Lung (tissue), 11 donors: ENCODE measurements at regions not wholly inside any gene's neighbourhood (a gene's known extent, or its start where the extent isn't known, plus 50 kb on each side); places are given as distances from the start of the nearest gene placed in this dataset.

Experiments
- ATAC-seq: fragments of 200-7000 bp; cut with Tn5 transposase; one replicate; pipeline ENCODE4 v1.9.1; 2020; ENCODE audit warnings: moderate number of reproducible peaks; ENCODE audit not compliant: insufficient read depth, low FRiP score
- DNase-seq, 3 donors: peaks; one replicate each; pipeline ENCODE4 v3.0.0-alpha.2; 2013 to 2017
- H3K27ac ChIP-seq, 2 donors: one replicate each; pipeline ENCODE4 v1.5.1; 2013; ENCODE audit warnings: mild to moderate bottlenecking in 2 of 2, moderate library complexity in 2 of 2, control low read depth in 1 of 2, inconsistent platforms in 1 of 2, low read depth in 1 of 2, low read length in 1 of 2
- H3K27me3 ChIP-seq, 3 donors: one replicate each; pipeline ENCODE4 v1.5.1; 2013; ENCODE audit warnings: low read length in 2 of 3; ENCODE audit not compliant: control insufficient read depth in 3 of 3, insufficient read depth in 3 of 3
- H3K36me3 ChIP-seq, 4 donors: one replicate each; pipeline ENCODE4 v1.5.1; 2013; ENCODE audit warnings: low read length in 4 of 4, mild to moderate bottlenecking in 1 of 4, moderate library complexity in 1 of 4; ENCODE audit not compliant: control insufficient read depth in 4 of 4, insufficient read depth in 4 of 4
- H3K4me1 ChIP-seq, 5 donors: one replicate each; pipeline ENCODE4 v1.5.1; 2013; ENCODE audit warnings: low read length in 5 of 5, mild to moderate bottlenecking in 2 of 5, moderate library complexity in 1 of 5; ENCODE audit not compliant: control insufficient read depth in 5 of 5, insufficient read depth in 5 of 5
- H3K4me3 ChIP-seq: one replicate; pipeline ENCODE4 v1.5.1; 2013; ENCODE audit warnings: mild to moderate bottlenecking, control low read depth, moderate library complexity
- H3K9ac ChIP-seq, 2 donors: one replicate each; pipeline ENCODE4 v1.5.1; 2013; ENCODE audit warnings: low read length in 2 of 2, control low read depth in 1 of 2; ENCODE audit not compliant: insufficient read depth in 1 of 2
- H3K9me3 ChIP-seq, 4 donors: one replicate each; pipeline ENCODE4 v1.5.1; 2013; ENCODE audit warnings: low read length in 3 of 4, mild to moderate bottlenecking in 1 of 4, moderate library complexity in 1 of 4; ENCODE audit not compliant: control insufficient read depth in 4 of 4, insufficient read depth in 3 of 4
- WGBS, 2 donors: extraction: QIAGEN DNeasy Blood & Tissue Kit; methylation state at CpG; one replicate each; pipeline ENCODE4 v1.1.7; 2013; 5-methylcytosine and 5-hydroxymethylcytosine counted together
- TF ChIP-seq, protein P1 (sequence below): IDR thresholded peaks from 2 replicates; pipeline ENCODE4 v1.5.1; 2012; ENCODE audit warnings: mild to moderate bottlenecking; ENCODE audit errors: control extremely low read depth, extremely low read depth
- donor health status: control.
- donor health status: control.
- donor health status: Bipolar disorder and iron deficiency.
- donor health status: healthy.
- donor health status: DM: yes; HTN: yes; CAD: no.

DNA sequence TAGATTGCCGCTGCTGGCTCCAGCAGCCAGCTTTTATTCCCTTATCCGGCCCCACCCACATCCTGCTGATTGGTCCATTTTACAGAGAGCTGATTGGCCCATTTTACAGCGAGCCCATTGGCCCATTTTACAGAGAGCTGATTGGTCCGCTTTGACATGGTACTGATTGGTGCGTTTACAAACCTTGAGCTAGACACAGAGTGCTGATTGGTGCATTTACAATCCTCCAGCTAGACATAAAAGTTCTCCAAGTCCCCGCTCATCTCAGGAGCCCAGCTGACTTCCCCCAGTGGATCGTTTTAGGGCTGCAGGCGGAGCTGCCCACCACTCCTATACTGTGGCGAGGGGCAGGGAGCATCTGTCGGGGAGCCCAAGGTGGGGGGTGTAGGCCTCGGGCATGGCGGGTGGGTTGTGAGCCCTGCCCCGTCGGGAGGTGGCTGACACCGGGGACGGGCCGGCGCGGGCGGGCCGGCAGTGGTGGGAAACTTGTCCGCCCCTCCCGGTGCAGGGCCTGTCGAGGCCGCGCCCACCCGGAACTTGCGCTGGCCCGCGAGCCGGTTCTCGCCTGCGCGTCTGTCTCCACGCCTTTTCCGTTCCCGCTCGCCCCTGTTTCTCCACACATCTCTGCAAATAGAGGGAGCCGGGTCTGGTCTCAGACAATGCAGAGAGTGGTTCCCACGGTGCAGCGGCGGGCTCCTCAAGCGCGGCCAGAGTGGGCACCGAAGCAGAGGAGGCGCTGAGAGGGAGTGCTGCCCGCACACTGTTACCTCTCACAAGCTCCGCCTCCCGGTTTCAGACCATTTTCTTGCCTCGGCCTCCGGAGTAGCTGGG lies 86.1 kb upstream of the STMND1 start:
- DNase-seq (peak; percentile 53 to 74 (median 64)), ATAC-seq (peak; percentile 61)
- Histone ChIP-seq H3K9me3 (peaks cover 0 to 2% (median under 1%) of the 10 kb centered on the region in 4 donors), H3K27me3 (no peaks in the 10 kb centered on the region), H3K9ac (no peak overlapping the region), H3K27ac (no peak overlapping the region), H3K36me3 (no peaks in the 10 kb centered on the region), H3K4me1 (peaks cover 0 to 7% (median 0%) of the 10 kb centered on the region in 5 donors), H3K4me3 (peak overlapping the region; percentile 26)
- TF ChIP-seq, protein P1, sequence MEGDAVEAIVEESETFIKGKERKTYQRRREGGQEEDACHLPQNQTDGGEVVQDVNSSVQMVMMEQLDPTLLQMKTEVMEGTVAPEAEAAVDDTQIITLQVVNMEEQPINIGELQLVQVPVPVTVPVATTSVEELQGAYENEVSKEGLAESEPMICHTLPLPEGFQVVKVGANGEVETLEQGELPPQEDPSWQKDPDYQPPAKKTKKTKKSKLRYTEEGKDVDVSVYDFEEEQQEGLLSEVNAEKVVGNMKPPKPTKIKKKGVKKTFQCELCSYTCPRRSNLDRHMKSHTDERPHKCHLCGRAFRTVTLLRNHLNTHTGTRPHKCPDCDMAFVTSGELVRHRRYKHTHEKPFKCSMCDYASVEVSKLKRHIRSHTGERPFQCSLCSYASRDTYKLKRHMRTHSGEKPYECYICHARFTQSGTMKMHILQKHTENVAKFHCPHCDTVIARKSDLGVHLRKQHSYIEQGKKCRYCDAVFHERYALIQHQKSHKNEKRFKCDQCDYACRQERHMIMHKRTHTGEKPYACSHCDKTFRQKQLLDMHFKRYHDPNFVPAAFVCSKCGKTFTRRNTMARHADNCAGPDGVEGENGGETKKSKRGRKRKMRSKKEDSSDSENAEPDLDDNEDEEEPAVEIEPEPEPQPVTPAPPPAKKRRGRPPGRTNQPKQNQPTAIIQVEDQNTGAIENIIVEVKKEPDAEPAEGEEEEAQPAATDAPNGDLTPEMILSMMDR, result no peak
- WGBS, 2 donors, result 17 to 28% methylated on average over 48 to 51 of the region's 51 CpGs

DNA sequence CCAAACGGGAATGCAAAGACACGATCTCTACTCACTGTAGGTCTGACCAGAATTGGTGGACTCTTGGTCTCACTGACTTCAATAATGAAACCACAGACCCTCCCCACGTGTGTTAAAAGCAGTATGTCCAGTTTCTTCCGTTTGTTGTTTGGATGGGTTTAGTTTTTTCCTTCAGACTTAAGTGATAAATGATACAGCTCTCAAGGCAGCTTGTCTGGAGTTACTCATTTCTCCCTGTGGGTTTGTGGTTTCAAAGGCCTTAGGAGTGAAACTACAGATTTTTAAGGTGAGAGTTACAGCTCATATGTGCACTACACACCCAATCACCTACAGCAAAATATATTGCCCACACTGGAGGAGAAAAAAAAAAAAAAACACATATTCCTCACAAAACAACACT lies 86.7 kb upstream of the STMND1 start:
- Histone ChIP-seq H3K27ac (no peak overlapping the region), H3K9me3 (peaks cover 0 to 2% (median under 1%) of the 10 kb centered on the region in 4 donors), H3K27me3 (no peaks in the 10 kb centered on the region), H3K4me1 (peaks cover 0 to 7% (median 0%) of the 10 kb centered on the region in 5 donors), H3K9ac (no peak overlapping the region), H3K4me3 (no peak overlapping the region), H3K36me3 (no peaks in the 10 kb centered on the region)
- DNase-seq (no peak), ATAC-seq (no peak)
- 67 to 70% methylated on average over 4 of the region's 4 CpGs for WGBS, 2 donors
- TF ChIP-seq, protein P1, result no peak

DNA sequence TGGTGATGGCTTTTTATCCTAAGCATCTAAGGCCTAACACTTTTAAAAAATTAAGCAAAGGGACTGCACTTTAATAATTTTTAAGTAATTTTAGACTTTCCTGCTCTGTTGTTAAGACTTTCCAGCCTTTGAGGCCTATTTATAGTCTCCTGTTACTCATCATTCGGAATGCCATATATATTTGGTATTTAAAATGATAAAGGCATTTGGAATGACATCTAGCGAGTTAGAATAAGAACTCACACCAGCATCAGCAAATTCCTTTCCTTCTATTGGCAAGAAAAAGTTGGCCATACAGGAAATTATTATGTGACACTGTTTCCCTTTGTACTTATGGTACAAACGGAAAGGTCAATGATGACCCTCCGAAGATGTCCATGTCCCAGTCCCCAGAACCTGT lies 88.1 kb upstream of the STMND1 start:
- Histone ChIP-seq H3K9ac (no peak overlapping the region), H3K27me3 (no peaks in the 10 kb centered on the region), H3K4me3 (no peak overlapping the region), H3K9me3 (peaks cover 0 to 2% (median under 1%) of the 10 kb centered on the region in 4 donors), H3K27ac (no peak overlapping the region), H3K4me1 (peaks cover 0 to 7% (median 0%) of the 10 kb centered on the region in 5 donors), H3K36me3 (no peaks in the 10 kb centered on the region)
- TF ChIP-seq, protein P1, result no peak
- no peak for ATAC-seq
- no peak for DNase-seq
- 90 to 92% methylated on average over 4 of the region's 4 CpGs for WGBS, 2 donors
